Neural cell (in vitro differentiated cells): ENCODE measurements at regions not wholly inside any gene's neighbourhood (a gene's known extent, or its start where the extent isn't known, plus 50 kb on each side); places are given as distances from the start of the nearest gene placed in this dataset.

Experiments used
- H2AFZ ChIP-seq: fragments of 200-600, 300-800 bp; sonication (generic), shearing (Covaris generic); 2 replicates; pipeline ENCODE4 v1.6.0; 2014; ENCODE audit warnings: low read depth, mild to moderate bottlenecking, antibody characterized with exemption, low read length, moderate library complexity
- H3F3A ChIP-seq: fragments of 200-600 bp; shearing (Covaris generic); 2 replicates; pipeline ENCODE4 v1.6.1; 2016; ENCODE audit warnings: mild to moderate bottlenecking, moderate library complexity, mixed read lengths, antibody characterized with exemption, low read length; ENCODE audit not compliant: insufficient read depth, poor library complexity, severe bottlenecking
- H3K27ac ChIP-seq: fragments of 200-600, 300-800 bp; sonication (generic), shearing (Covaris generic); 2 replicates; pipeline ENCODE4 v1.5.1; 2014; ENCODE audit warnings: mild to moderate bottlenecking, low read length, moderate library complexity
- H3K27me3 ChIP-seq: fragments of 300-800, 200-600 bp; sonication (generic), shearing (Covaris generic); 2 replicates; pipeline ENCODE4 v1.6.0; 2014; ENCODE audit warnings: mild to moderate bottlenecking, low read depth, low read length, moderate library complexity; ENCODE audit not compliant: insufficient read depth
- H3K36me3 ChIP-seq: fragments of 300-800, 200-600 bp; sonication (generic), shearing (Covaris generic); 2 replicates; pipeline ENCODE4 v1.5.1; 2014; ENCODE audit warnings: mild to moderate bottlenecking, antibody characterized with exemption, low read length, moderate library complexity; ENCODE audit not compliant: insufficient read depth
- H3K4me2 ChIP-seq: fragments of 300-800, 200-600 bp; sonication (generic), shearing (Covaris generic); 2 replicates; pipeline ENCODE4 v1.6.0; 2014; ENCODE audit warnings: mild to moderate bottlenecking, low read length
- H3K4me3 ChIP-seq: fragments of 300-800, 200-600 bp; sonication (generic), shearing (Covaris generic); 2 replicates; pipeline ENCODE4 v1.5.1; 2014; ENCODE audit warnings: mild to moderate bottlenecking, low read length, moderate library complexity
- H3K79me2 ChIP-seq: fragments of 200-600 bp; shearing (Covaris generic); replicated peaks from 2 replicates; pipeline ENCODE4 v1.6.0; 2014; ENCODE audit warnings: mild to moderate bottlenecking, low read length, moderate library complexity; ENCODE audit not compliant: insufficient read depth
- H3K9ac ChIP-seq: fragments of 300-800, 200-600 bp; sonication (generic), shearing (Covaris generic); 2 replicates; pipeline ENCODE4 v1.6.1; 2016; ENCODE audit warnings: mild to moderate bottlenecking, low read length, mixed read lengths
- H3K9me2 ChIP-seq: fragments of 200-600 bp; shearing (Covaris generic); 2 replicates; pipeline ENCODE4 v1.6.1; 2016; ENCODE audit warnings: mild to moderate bottlenecking, low read length, mixed read lengths; ENCODE audit not compliant: insufficient read depth
- H3K9me3 ChIP-seq: fragments of 200-600, 300-800 bp; sonication (generic), shearing (Covaris generic); 2 replicates; pipeline ENCODE4 v1.6.1; 2016; ENCODE audit warnings: mild to moderate bottlenecking, mixed run types, low read length, moderate library complexity, mixed read lengths
- H4K20me1 ChIP-seq: fragments of 200-600 bp; shearing (Covaris generic); 2 replicates; pipeline ENCODE4 v1.6.1; 2016; ENCODE audit warnings: mild to moderate bottlenecking, mixed run types; ENCODE audit not compliant: insufficient read depth
- EP300 ChIP-seq: fragments of 450-650 bp; conservative IDR thresholded peaks from 2 replicates; pipeline ENCODE4 v1.6.1; 2014; ENCODE audit warnings: antibody characterized with exemption, mild to moderate bottlenecking, moderate library complexity; ENCODE audit not compliant: poor library complexity, severe bottlenecking
- EZH2 ChIP-seq: fragments of 200-600, 300-800 bp; shearing (Covaris generic), sonication (generic); IDR thresholded peaks from 2 replicates; pipeline ENCODE4 v1.6.1; 2014; ENCODE audit warnings: antibody characterized with exemption, low read length, borderline replicate concordance, mild to moderate bottlenecking; ENCODE audit not compliant: insufficient read depth, poor library complexity, severe bottlenecking
- MXI1 ChIP-seq: fragments of 450-650 bp; conservative IDR thresholded peaks from 2 replicates; pipeline ENCODE4 v1.6.1; 2014; ENCODE audit warnings: antibody characterized with exemption, mild to moderate bottlenecking; ENCODE audit not compliant: poor library complexity, severe bottlenecking
- POLR2AphosphoS5 ChIP-seq: IDR thresholded peaks from 2 replicates; pipeline ENCODE4 v1.6.1; 2012
- RAD21 ChIP-seq: fragments of 450-650 bp; conservative IDR thresholded peaks from 2 replicates; pipeline ENCODE4 v1.6.1; 2014; ENCODE audit warnings: antibody characterized with exemption, mild to moderate bottlenecking, moderate library complexity
- REST ChIP-seq: IDR thresholded peaks from 2 replicates; pipeline ENCODE4 v1.6.1; 2012; ENCODE audit warnings: borderline replicate concordance
- SMC3 ChIP-seq: fragments of 450-650 bp; conservative IDR thresholded peaks from 2 replicates; pipeline ENCODE4 v1.6.1; 2014; ENCODE audit warnings: antibody characterized with exemption, mild to moderate bottlenecking, moderate library complexity; ENCODE audit not compliant: poor library complexity
- TAF1 ChIP-seq: IDR thresholded peaks from 2 replicates; pipeline ENCODE4 v1.6.1; 2012; ENCODE audit warnings: low read depth
- TF ChIP-seq, protein P1 (sequence below): fragments of 450-650 bp; IDR thresholded peaks from 2 replicates; pipeline ENCODE4 v1.5.1; 2014; ENCODE audit warnings: antibody characterized with exemption, mild to moderate bottlenecking, moderate library complexity; ENCODE audit not compliant: poor library complexity, severe bottlenecking

- TF ChIP-seq EP300: no peak
- TF ChIP-seq, protein P1, sequence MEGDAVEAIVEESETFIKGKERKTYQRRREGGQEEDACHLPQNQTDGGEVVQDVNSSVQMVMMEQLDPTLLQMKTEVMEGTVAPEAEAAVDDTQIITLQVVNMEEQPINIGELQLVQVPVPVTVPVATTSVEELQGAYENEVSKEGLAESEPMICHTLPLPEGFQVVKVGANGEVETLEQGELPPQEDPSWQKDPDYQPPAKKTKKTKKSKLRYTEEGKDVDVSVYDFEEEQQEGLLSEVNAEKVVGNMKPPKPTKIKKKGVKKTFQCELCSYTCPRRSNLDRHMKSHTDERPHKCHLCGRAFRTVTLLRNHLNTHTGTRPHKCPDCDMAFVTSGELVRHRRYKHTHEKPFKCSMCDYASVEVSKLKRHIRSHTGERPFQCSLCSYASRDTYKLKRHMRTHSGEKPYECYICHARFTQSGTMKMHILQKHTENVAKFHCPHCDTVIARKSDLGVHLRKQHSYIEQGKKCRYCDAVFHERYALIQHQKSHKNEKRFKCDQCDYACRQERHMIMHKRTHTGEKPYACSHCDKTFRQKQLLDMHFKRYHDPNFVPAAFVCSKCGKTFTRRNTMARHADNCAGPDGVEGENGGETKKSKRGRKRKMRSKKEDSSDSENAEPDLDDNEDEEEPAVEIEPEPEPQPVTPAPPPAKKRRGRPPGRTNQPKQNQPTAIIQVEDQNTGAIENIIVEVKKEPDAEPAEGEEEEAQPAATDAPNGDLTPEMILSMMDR: no peak
- TF ChIP-seq TAF1: no peak
- TF ChIP-seq REST: no peak
- TF ChIP-seq SMC3: no peak
- no peak for TF ChIP-seq RAD21
- TF ChIP-seq POLR2AphosphoS5: no peak
- no peak for TF ChIP-seq MXI1
- TF ChIP-seq EZH2: no peak
- no peaks in the 10 kb centered on the region for H3K9me3 ChIP-seq
- H3K27ac ChIP-seq: no peak overlapping the region
- no peak overlapping the region for H3K4me3 ChIP-seq
- H3K27me3 ChIP-seq: no peaks in the 10 kb centered on the region
- H3F3A ChIP-seq: no peaks in the 10 kb centered on the region
- H3K9me2 ChIP-seq: no peaks in the 10 kb centered on the region
- H4K20me1 ChIP-seq: no peaks in the 10 kb centered on the region
- H3K36me3 ChIP-seq: no peaks in the 10 kb centered on the region
- no peak overlapping the region for H2AFZ ChIP-seq
- H3K79me2 ChIP-seq: no peaks in the 10 kb centered on the region
- H3K9ac ChIP-seq: no peak overlapping the region
- no peak overlapping the region for H3K4me2 ChIP-seq
Observed at GRCh38 chr11:106395716-106396349, 318.4 kb downstream of the AASDHPPT start.

GRCh38 chr11:106397787-106398501 lies 320.5 kb downstream of the AASDHPPT start:
- H3K27me3 ChIP-seq: no peaks in the 10 kb centered on the region
- H3K9ac ChIP-seq: no peak overlapping the region
- no peaks in the 10 kb centered on the region for H3F3A ChIP-seq
- H3K36me3 ChIP-seq: no peaks in the 10 kb centered on the region
- no peaks in the 10 kb centered on the region for H4K20me1 ChIP-seq
- H3K27ac ChIP-seq: peak overlapping the region; percentile 44
- H3K4me2 ChIP-seq: no peak overlapping the region
- no peaks in the 10 kb centered on the region for H3K79me2 ChIP-seq
- no peaks in the 10 kb centered on the region for H3K9me3 ChIP-seq
- H2AFZ ChIP-seq: no peak overlapping the region
- TF ChIP-seq, protein P1: no peak
- TF ChIP-seq EP300: peak; percentile 37
- H3K9me2 ChIP-seq: no peaks in the 10 kb centered on the region
- no peak overlapping the region for H3K4me3 ChIP-seq
